ENCODE measurements at regions not wholly inside any gene's neighbourhood (a gene's known extent, or its start where the extent isn't known, plus 50 kb on each side); places are given as distances from the start of the nearest gene placed in this dataset.

DNA sequence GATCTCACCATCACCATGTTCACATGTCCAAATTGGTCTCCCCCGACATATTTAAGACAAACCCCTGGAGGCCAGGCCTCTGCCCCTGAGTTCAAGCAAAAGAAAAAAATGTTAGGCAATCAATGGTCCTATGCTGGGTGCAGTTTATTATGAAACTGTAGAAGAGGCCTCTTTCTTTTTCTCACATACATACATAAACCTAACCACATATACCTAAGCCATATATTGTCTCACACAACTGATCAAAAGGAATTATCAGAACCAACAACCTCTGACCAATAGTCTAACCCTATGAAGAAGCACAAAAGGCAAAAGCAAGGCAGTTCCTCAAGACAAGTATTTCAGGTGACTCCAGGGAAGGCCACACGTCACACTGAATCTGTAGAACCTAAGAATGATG lies 49.9 kb downstream of the ILRUN start:
- no peak for TF ChIP-seq ATF1 (CRISPR knock-in tag; IDR thresholded peaks at IDR 0.05)
- TF ChIP-seq, protein P1, sequence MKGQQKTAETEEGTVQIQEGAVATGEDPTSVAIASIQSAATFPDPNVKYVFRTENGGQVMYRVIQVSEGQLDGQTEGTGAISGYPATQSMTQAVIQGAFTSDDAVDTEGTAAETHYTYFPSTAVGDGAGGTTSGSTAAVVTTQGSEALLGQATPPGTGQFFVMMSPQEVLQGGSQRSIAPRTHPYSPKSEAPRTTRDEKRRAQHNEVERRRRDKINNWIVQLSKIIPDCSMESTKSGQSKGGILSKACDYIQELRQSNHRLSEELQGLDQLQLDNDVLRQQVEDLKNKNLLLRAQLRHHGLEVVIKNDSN (CRISPR knock-in tag; IDR thresholded peaks at IDR 0.05), result no peak
- no peak for TF ChIP-seq IRF2 (CRISPR knock-in tag; IDR thresholded peaks at IDR 0.05; ENCODE audit: borderline replicate concordance, low read depth)
- TF ChIP-seq, protein P2, sequence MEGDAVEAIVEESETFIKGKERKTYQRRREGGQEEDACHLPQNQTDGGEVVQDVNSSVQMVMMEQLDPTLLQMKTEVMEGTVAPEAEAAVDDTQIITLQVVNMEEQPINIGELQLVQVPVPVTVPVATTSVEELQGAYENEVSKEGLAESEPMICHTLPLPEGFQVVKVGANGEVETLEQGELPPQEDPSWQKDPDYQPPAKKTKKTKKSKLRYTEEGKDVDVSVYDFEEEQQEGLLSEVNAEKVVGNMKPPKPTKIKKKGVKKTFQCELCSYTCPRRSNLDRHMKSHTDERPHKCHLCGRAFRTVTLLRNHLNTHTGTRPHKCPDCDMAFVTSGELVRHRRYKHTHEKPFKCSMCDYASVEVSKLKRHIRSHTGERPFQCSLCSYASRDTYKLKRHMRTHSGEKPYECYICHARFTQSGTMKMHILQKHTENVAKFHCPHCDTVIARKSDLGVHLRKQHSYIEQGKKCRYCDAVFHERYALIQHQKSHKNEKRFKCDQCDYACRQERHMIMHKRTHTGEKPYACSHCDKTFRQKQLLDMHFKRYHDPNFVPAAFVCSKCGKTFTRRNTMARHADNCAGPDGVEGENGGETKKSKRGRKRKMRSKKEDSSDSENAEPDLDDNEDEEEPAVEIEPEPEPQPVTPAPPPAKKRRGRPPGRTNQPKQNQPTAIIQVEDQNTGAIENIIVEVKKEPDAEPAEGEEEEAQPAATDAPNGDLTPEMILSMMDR (IDR thresholded peaks at IDR 0.05), result no peak
- TF ChIP-seq, protein P3, sequence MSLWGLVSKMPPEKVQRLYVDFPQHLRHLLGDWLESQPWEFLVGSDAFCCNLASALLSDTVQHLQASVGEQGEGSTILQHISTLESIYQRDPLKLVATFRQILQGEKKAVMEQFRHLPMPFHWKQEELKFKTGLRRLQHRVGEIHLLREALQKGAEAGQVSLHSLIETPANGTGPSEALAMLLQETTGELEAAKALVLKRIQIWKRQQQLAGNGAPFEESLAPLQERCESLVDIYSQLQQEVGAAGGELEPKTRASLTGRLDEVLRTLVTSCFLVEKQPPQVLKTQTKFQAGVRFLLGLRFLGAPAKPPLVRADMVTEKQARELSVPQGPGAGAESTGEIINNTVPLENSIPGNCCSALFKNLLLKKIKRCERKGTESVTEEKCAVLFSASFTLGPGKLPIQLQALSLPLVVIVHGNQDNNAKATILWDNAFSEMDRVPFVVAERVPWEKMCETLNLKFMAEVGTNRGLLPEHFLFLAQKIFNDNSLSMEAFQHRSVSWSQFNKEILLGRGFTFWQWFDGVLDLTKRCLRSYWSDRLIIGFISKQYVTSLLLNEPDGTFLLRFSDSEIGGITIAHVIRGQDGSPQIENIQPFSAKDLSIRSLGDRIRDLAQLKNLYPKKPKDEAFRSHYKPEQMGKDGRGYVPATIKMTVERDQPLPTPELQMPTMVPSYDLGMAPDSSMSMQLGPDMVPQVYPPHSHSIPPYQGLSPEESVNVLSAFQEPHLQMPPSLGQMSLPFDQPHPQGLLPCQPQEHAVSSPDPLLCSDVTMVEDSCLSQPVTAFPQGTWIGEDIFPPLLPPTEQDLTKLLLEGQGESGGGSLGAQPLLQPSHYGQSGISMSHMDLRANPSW (CRISPR knock-in tag; conservative IDR thresholded peaks at IDR 0.05; ENCODE audit: low read depth), result no peak
- no peak for TF ChIP-seq ZNF219 (CRISPR knock-in tag; IDR thresholded peaks at IDR 0.05; ENCODE audit: borderline replicate concordance)
- TF ChIP-seq RORB (CRISPR knock-in tag; IDR thresholded peaks at IDR 0.05), result no peak
- TF ChIP-seq, protein P4, sequence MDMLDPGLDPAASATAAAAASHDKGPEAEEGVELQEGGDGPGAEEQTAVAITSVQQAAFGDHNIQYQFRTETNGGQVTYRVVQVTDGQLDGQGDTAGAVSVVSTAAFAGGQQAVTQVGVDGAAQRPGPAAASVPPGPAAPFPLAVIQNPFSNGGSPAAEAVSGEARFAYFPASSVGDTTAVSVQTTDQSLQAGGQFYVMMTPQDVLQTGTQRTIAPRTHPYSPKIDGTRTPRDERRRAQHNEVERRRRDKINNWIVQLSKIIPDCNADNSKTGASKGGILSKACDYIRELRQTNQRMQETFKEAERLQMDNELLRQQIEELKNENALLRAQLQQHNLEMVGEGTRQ (CRISPR knock-in tag; IDR thresholded peaks at IDR 0.05), result no peak
- TF ChIP-seq NFYB (CRISPR knock-in tag; conservative IDR thresholded peaks at IDR 0.05; ENCODE audit: low read depth), result no peak
- TF ChIP-seq, protein P5, sequence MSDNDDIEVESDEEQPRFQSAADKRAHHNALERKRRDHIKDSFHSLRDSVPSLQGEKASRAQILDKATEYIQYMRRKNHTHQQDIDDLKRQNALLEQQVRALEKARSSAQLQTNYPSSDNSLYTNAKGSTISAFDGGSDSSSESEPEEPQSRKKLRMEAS (CRISPR knock-in tag; IDR thresholded peaks at IDR 0.05), result no peak
- TF ChIP-seq TCF7 (CRISPR knock-in tag; IDR thresholded peaks at IDR 0.05; ENCODE audit: low read depth), result no peak
- TF ChIP-seq CREB1 (CRISPR knock-in tag; IDR thresholded peaks at IDR 0.05), result no peak

Measured in WTC11 (cell line).